PC-9 (cell line): ENCODE measurements at regions not wholly inside any gene's neighbourhood (a gene's known extent, or its start where the extent isn't known, plus 50 kb on each side); places are given as distances from the start of the nearest gene placed in this dataset.

Experiments used
- BruUV-seq: library from RNA; stranded (reverse); fragments of 400-500 nt; replicated peaks from 2 replicates; lab custom pipeline; 2021; lab: Mats Ljungman, UMichigan
- CTCF ChIA-PET: fragments of 300-600 bp; sonication (Branson Sonifier 250); formaldehyde crosslinking; loops from one replicate; lab custom pipeline; 2022; ENCODE audit warnings: antibody characterized with exemption; lab: Charles Lee
- POLR2A ChIA-PET: fragments of 300-600 bp; sonication (Branson Sonifier 250); formaldehyde crosslinking; loops from one replicate; lab custom pipeline; 2022; ENCODE audit warnings: antibody characterized with exemption; ENCODE audit not compliant: unreplicated experiment; lab: Charles Lee
- DNase-seq, 2 experiments: peaks; one replicate each; pipeline versions ENCODE4 v3.0.0 to v3.0.0-alpha.2; 2015 to 2022; ENCODE audit warnings: mixed read lengths in 1 of 2
- H2AFZ ChIP-seq: fragments of 200-600 bp; sonication (generic); 2 replicates; pipeline ENCODE4 v1.8.1; 2017; ENCODE audit warnings: antibody characterized with exemption
- H3F3A ChIP-seq: fragments of 200-600 bp; sonication (generic); 2 replicates; pipeline ENCODE4 v1.8.1; 2017; ENCODE audit warnings: antibody characterized with exemption, mild to moderate bottlenecking, low read depth; ENCODE audit not compliant: insufficient read depth
- H3K27ac ChIP-seq: fragments of 200-600 bp; sonication (generic); 2 replicates; pipeline ENCODE4 v1.6.1; 2016; ENCODE audit warnings: mixed run types
- H3K27me3 ChIP-seq: fragments of 200-600 bp; sonication (generic); 2 replicates; pipeline ENCODE4 v1.6.1; 2016; ENCODE audit warnings: low read depth, mixed run types; ENCODE audit not compliant: insufficient read depth
- H3K36me3 ChIP-seq: fragments of 200-600 bp; sonication (generic); 2 replicates; pipeline ENCODE4 v1.6.1; 2016; ENCODE audit warnings: low read depth, mixed run types
- H3K4me1 ChIP-seq: fragments of 200-600 bp; sonication (generic); replicated peaks from 2 replicates; pipeline ENCODE4 v1.6.1; 2016; ENCODE audit warnings: mixed run types; ENCODE audit not compliant: insufficient read depth
- H3K4me2 ChIP-seq: fragments of 200-600 bp; sonication (generic); 2 replicates; pipeline ENCODE4 v1.6.1; 2017; ENCODE audit warnings: mixed run types
- H3K4me3 ChIP-seq: fragments of 200-600 bp; sonication (generic); 2 replicates; pipeline ENCODE4 v1.6.1; 2016; ENCODE audit warnings: mixed run types
- H3K79me2 ChIP-seq: fragments of 200-600 bp; sonication (generic); 2 replicates; pipeline ENCODE4 v1.6.1; 2017; ENCODE audit warnings: low read depth, mixed run types
- H3K9me2 ChIP-seq: fragments of 200-600 bp; sonication (generic); 2 replicates; pipeline ENCODE4 v1.8.1; 2017; ENCODE audit warnings: mild to moderate bottlenecking; ENCODE audit not compliant: insufficient read depth
- H3K9me3 ChIP-seq: fragments of 200-600 bp; sonication (generic); 2 replicates; pipeline ENCODE4 v1.8.1; 2016; ENCODE audit warnings: low read depth; ENCODE audit not compliant: insufficient read depth
- H4K20me1 ChIP-seq: fragments of 200-600 bp; sonication (generic); 2 replicates; pipeline ENCODE4 v1.8.1; 2017; ENCODE audit not compliant: insufficient read depth
- EZH2 ChIP-seq: fragments of 200-600 bp; sonication (generic); IDR thresholded peaks from 2 replicates; pipeline ENCODE4 v1.8.0; 2017; ENCODE audit warnings: antibody characterized with exemption, low read depth
- intact Hi-C: fragments of 100-400 bp; cut with micrococcal nuclease; formaldehyde crosslinking; loops from one replicate; pipeline ENCODE4 v1.10.0; 2022; ENCODE audit not compliant: unreplicated experiment
- TF ChIP-seq, protein P1 (sequence below): fragments of 200-600 bp; sonication (generic); conservative IDR thresholded peaks from 2 replicates; pipeline ENCODE4 v1.6.1; 2017; ENCODE audit warnings: mixed run types, antibody characterized with exemption, mild to moderate bottlenecking, moderate library complexity

- Histone ChIP-seq H3K27me3 (no peaks in the 10 kb centered on the region), H3K9me3 (no peaks in the 10 kb centered on the region; the same call in 1 of the 2 replicates), H3F3A (no peaks in the 10 kb centered on the region), H3K4me2 (no peak overlapping the region), H3K4me1 (no peaks in the 10 kb centered on the region), H3K79me2 (no peaks in the 10 kb centered on the region), H3K36me3 (no peaks in the 10 kb centered on the region), H3K9me2 (no peaks in the 10 kb centered on the region), H3K4me3 (no peak overlapping the region), H2AFZ (no peak overlapping the region), H4K20me1 (no peaks in the 10 kb centered on the region), H3K27ac (no peak overlapping the region)
- TF ChIP-seq, protein P1, sequence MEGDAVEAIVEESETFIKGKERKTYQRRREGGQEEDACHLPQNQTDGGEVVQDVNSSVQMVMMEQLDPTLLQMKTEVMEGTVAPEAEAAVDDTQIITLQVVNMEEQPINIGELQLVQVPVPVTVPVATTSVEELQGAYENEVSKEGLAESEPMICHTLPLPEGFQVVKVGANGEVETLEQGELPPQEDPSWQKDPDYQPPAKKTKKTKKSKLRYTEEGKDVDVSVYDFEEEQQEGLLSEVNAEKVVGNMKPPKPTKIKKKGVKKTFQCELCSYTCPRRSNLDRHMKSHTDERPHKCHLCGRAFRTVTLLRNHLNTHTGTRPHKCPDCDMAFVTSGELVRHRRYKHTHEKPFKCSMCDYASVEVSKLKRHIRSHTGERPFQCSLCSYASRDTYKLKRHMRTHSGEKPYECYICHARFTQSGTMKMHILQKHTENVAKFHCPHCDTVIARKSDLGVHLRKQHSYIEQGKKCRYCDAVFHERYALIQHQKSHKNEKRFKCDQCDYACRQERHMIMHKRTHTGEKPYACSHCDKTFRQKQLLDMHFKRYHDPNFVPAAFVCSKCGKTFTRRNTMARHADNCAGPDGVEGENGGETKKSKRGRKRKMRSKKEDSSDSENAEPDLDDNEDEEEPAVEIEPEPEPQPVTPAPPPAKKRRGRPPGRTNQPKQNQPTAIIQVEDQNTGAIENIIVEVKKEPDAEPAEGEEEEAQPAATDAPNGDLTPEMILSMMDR = no peak
- no peak for TF ChIP-seq EZH2
- DNase-seq = no peak
- BruUV-seq = no TSS peak
- CTCF ChIA-PET = no interaction called here
- POLR2A ChIA-PET = no interaction called here
- intact Hi-C loops = no loop called here
Observed at GRCh38 chr17:69975808-69976207, 99.2 kb upstream of the KCNJ16 start.

DNA sequence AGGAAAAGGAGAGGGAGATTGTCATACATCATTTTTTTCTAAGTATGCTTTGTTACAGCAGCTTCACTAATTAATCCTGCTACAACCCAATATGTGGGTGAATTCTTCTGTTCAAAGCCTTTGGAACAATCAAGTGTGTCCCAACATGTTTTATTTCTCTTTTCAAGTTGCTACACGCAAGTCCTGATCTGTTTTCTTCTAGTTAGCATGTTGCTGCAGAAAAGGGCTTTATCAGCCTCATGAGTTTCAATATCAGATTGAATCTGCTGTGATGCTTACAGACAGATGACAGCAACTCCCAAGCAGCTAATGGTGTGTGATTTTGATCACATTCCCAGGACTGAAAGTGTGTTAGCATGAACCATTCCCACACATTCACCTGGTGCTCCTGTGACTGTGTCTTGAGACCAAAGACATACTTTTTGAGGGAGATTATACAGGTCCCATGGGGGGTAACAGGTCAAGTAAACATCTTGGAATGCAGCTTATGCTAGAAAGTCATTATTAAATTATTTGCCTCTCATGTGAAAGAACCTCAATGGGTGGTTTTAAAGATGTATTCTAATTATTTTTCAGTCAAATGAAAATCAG lies 96.9 kb upstream of the KCNJ16 start:
- H2AFZ ChIP-seq = no peak overlapping the region
- no peaks in the 10 kb centered on the region for H3K4me1 ChIP-seq
- intact Hi-C loops = no loop called here
- ChIA-PET CTCF (no interaction called here), POLR2A (no interaction called here)
- no peak for DNase-seq
- H4K20me1 ChIP-seq = no peaks in the 10 kb centered on the region
- no peaks in the 10 kb centered on the region for H3K27me3 ChIP-seq
- no TSS peak for BruUV-seq
- H3K27ac ChIP-seq = no peak overlapping the region
- H3K79me2 ChIP-seq = no peaks in the 10 kb centered on the region
- no peak overlapping the region for H3K4me2 ChIP-seq
- TF ChIP-seq, protein P1 = no peak
- no peak for TF ChIP-seq EZH2
- no peaks in the 10 kb centered on the region for H3K9me2 ChIP-seq
- H3K9me3 ChIP-seq = no peaks in the 10 kb centered on the region; the same call in 1 of the 2 replicates
- no peaks in the 10 kb centered on the region for H3K36me3 ChIP-seq
- no peaks in the 10 kb centered on the region for H3F3A ChIP-seq
- no peak overlapping the region for H3K4me3 ChIP-seq

DNA sequence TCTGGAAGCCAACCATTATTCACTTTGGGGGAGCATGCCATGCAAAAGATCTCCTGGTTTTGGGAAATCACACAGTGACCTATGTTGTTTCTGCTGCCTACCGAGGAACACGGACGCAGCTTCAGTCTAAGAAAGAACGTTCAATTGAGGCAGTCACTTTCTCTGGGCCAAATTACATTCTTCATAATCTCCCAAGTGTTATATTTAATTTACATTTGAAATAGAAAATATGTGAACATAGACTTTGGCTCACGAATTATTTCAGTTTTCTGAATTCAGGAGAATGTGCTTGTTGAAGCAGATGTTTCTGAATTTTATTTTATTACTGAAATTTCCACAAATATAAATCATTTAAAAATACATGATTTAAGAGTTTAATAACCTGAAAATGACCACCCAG lies 93.6 kb upstream of the KCNJ16 start:
- Histone ChIP-seq H3K4me2 (no peak overlapping the region), H3K27me3 (no peaks in the 10 kb centered on the region), H3K27ac (no peak overlapping the region), H3K9me3 (no peaks in the 10 kb centered on the region), H3K9me2 (no peaks in the 10 kb centered on the region), H3F3A (no peaks in the 10 kb centered on the region), H4K20me1 (no peaks in the 10 kb centered on the region), H2AFZ (no peak overlapping the region), H3K36me3 (no peaks in the 10 kb centered on the region), H3K4me1 (no peaks in the 10 kb centered on the region), H3K79me2 (no peaks in the 10 kb centered on the region), H3K4me3 (no peak overlapping the region)
- intact Hi-C loops = no loop called here
- TF ChIP-seq EZH2 = no peak
- TF ChIP-seq, protein P1 = no peak
- DNase-seq = no peak
- POLR2A ChIA-PET = no interaction called here
- CTCF ChIA-PET = no interaction called here
- no TSS peak for BruUV-seq
